HG02981 (cell line): ENCODE measurements at regions not wholly inside any gene's neighbourhood (a gene's known extent, or its start where the extent isn't known, plus 50 kb on each side); places are given as distances from the start of the nearest gene placed in this dataset.
A peak's percentile ranks its signal among the peaks of the same experiment; 100 is the strongest.
"Not testable (repeated sequence)": the region's sequence is repeated elsewhere in the genome, so short reads cannot be mapped to it uniquely, and the experiment has no call there.

Source experiments
- ATAC-seq: cut with Tn5 transposase; IDR thresholded peaks from one replicate; pipeline ENCODE4 v1.9.1; 2021; ENCODE audit warnings: mild to moderate bottlenecking, moderate library complexity; ENCODE audit not compliant: unreplicated experiment

DNA sequence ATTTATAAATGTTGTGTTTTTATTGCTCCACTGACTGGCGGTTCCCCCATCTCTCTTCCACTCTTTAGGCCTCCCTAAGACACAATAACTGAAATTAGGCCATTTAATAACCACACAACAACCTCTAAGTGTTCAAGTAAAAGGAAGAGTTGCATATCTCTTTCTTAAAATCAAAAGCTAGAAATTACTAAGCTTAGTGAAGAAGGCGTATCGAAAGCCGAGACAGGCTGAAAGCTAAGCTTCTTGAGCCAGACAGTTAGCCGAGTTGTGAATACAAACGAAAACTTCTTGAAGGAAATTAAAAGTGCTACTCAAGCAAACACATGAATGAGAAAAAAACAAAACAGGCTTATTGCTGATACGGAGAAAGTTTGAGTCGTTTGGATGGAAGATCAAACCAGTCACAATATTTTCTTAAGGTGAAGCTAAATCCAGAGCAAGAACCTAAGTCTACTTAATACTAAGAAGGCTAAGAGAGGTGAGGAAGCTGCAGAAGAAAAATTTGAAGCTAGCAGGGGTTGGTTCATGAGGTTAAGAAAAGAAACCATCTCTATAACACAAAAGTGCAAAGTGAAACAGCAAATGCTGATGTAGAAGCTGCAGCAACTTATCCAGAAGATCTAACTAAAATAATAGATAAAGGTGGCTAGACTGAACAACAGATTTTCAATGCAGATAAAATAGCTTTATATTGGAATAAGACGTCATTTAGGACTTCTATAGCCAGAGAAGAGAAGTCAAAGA lies 194.0 kb upstream of the TTC29 start:
- ATAC-seq: no peak

DNA sequence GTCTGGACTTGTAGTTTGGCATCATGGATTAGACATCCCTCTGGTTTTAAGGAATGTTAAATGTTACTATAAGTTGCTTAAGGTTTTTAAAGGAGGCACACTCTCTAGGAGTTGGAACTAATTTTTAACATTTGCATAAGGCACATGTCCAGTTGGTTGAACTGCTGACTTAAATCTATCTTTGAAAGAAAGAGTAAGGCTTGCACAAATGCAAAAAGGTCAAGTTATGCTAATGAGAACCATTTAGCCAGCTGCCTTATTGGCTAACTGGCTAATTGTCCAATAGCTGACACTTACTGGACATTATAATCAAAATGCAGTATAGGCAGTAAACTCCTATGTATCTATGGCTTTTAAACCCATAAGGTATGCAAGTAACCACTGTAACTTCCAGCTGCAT lies 206.1 kb upstream of the TTC29 start:
- no peak for ATAC-seq

DNA sequence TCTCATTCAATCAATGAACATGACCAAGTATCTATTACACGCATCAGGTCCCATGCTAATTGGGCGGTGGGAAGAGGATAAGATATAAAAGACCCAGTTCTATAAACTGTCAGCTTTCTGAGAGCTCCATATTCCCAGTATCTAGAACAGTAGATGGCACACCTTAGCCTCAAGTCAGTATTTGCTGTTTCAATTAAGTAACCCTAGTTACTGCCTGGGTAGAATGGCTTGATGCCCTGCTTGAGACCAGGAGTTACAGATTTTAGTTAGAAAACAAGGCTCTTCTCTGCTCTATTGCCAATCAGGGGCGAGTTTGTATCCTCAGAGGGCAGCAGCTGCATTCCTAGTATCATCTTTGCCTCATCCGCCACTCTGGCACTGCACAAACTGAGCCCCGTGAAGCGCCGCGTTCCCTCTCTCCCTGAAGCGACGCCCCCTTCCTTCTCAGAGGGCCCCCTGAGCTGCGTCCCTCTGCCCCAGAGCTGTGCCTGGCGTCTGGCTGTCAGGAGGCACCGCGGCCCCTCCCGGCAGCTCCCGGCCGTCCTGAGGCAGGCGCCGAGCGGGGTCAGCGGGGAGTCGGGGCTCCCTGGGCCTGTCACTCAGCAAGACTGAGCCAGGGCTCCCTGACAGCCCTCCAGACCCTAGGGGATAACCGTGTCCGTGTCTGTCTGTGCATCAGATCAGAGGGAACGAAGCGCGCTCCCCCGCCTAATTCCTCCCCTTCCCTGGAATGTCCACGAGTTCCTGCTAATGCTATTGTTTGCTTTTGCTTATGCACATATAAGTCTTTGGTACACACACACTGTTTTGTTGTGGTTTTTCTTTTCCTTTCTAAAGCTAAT lies 212.4 kb upstream of the TTC29 start:
- no peak for ATAC-seq

DNA sequence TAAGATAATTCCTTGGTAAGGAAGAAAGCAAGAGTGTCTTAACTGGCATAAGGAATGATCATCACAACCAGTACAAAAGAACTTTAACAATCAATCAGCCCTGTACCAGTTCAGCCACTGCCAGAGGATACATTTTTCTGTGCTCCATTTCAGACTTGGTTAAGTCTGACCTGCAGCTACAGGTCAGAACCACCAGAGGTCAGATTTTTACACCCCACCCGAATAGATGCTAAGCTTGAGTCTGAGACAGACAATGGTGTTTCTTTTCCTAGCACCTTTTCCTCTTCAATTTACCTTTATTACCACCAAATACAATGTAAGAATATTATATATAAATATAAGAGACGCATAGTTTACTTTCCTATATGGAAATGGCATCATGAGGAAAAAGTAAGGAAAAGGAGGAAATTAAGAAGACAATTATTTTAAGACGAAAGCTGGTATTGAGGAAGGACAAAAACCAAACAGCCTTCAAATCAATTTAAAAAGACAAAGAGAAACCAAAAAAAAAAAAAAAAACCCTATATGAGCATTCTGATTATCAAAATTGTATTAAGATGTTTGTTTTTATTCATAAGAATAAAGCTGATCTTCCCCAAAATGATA lies 215.3 kb upstream of the TTC29 start:
- ATAC-seq: peak; percentile 94

GRCh38 chr4:147163311-147163710 lies 217.6 kb upstream of the TTC29 start:
- no peak for ATAC-seq

DNA sequence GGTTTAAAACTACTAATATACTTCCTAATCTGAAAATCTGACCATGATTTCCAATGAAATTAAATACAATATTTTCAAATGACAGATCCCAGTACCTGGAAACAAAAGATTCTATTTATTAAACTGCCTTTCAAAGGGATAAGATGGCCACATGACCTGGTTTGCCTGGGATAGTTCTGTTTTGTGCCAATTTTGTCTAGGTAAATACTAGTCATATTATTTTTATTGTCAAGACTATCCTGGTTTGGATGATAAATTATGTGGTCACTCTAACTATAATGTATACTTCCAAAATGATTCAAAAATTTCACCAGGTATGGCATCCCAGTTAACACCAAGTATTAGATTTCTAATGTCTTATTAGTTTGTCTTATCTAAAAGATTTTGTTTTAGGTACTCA lies 222.5 kb upstream of the TTC29 start:
- ATAC-seq: not testable (repeated sequence)

GRCh38 chr4:147173322-147173721 lies 227.7 kb upstream of the TTC29 start:
- no peak for ATAC-seq

- ATAC-seq: no peak
Measured at GRCh38 chr4:147173797-147174432, 228.3 kb upstream of the TTC29 start.

- no peak for ATAC-seq
Measured at GRCh38 chr4:147174591-147174990, 228.9 kb upstream of the TTC29 start.

- no peak for ATAC-seq
Measured at GRCh38 chr4:147175460-147176025, 229.9 kb upstream of the TTC29 start.

GRCh38 chr4:147182041-147182440 lies 236.4 kb upstream of the TTC29 start:
- no peak for ATAC-seq

GRCh38 chr4:147192679-147193078 lies 247.0 kb upstream of the TTC29 start:
- ATAC-seq: no peak

DNA sequence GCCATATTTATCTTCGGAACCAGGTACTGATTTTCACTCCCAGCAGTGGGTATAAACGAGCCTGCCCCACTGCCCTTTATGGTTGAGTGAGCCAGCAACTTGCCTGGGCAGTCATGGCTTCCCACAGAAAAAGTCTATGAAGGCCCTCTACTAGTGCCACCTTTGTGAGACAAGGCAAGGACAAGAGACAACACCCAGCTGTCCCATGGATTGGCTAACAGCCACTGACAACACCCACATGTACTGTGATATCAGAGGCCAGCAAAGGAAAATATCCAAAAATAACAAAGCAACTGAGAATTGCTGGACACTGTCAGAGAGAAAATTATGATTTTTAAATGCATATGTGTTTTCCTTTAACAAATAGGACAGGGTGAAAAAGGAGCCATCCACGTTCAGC lies 248.4 kb upstream of the TTC29 start:
- ATAC-seq: no peak

DNA sequence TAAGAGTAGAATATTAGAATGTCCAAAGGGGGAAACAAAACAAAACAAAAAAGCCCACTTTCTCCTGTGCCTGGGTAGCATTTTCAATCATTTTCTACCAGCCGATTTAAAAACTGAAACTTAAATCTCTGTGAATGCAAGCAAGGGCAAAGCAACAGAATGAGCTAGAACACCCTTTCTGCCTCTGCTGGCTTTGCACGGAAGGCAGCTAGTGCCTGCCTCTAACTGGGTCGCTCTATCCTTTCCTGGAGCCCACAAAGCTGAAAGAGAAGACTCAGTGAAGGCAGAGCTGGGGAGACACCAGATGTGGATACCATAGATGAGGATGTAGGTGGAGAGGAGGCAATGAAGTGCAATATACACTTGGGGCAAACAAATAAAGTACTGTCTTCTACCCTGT lies 248.9 kb upstream of the TTC29 start:
- ATAC-seq: no peak

DNA sequence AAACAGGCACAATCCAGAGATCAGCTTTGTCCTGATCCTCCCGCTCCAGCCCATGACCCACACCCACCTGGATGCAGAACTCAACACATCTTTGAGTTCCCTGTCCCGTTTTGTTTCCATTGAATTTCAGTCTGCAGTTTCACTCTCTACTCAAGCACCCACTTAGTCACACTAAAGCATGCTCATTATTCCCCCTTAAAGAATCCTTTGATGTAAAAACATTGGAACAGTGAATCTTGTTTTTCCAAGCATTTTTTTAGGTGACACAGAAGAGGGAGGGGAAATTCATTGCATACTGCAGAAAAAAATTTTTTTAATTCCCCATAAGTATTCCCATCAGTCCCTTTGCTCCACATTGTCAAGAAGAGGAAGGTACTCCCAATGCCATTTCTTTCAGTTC lies 249.7 kb upstream of the TTC29 start:
- no peak for ATAC-seq

DNA sequence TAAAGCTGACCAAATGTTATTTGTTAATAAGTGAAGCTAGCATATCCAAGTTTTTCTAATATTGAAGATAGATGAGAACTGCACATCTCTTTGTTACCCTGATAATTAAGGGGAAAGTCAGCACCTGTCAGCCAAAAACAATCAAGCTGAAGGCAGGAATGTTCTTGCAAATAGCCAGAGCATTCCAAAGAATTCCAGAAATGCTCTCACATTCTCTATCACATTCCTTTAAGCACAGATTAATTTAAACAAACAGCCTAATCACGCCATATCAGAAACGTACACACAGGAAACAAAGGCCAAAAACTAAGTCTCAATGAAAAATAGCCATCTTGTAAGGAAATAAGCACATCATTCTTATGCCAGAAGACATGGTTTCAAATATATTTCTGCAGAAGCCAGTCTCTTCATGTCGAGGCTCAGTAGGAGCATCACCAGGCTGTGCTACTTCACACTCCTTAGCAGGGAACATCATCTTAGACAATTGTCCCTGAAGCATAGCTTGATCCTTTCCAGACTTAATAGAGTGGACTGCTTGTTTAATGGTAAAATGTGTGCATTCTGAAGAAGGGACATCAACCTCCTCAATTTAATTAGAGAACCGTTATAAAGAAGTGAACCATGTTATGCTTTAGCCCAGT lies 252.9 kb upstream of the TTC29 start:
- no peak for ATAC-seq

GRCh38 chr4:147201016-147201415 lies 255.4 kb upstream of the TTC29 start:
- ATAC-seq: no peak

DNA sequence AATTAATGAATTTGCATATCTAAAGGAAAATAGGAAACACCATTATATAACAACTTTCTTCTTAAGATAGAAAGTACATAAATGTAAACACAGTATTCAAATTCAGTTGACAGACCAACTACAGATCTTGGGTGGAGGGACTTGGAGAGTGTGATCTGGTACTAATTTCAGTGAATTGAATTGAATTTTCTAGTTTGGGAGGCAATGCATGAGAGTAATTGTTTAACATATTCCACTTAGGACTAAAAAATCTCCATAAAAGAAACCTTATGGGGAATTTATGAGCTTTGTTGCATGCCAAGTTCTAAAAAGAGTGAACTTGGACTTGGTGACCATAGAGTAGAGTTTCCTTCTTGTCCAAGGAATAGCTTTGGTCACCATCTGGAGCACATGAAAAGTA lies 261.1 kb upstream of the TTC29 start:
- ATAC-seq: no peak

GRCh38 chr4:147207911-147208310 lies 262.2 kb upstream of the TTC29 start:
- ATAC-seq: no peak

DNA sequence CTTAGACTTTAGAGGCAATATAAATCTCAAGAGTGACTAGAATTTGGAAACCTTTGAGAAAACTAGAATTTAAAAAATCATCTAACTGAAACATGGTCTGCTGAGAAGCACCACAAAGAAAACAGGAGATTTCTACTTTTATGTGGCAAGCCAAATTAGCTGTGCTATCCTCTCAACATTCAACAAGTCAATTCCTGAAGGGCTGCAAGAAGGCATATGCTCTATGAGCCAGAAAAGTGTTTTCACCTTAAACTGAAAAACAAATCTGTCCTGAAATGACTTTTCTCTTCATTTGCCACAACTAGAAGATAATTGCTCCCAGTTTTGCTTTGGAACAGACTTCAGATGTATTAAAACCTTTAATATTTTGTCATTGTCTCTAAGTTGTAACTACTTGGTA lies 263.2 kb upstream of the EDNRA start:
- no peak for ATAC-seq

GRCh38 chr4:147219145-147219544 lies 261.8 kb upstream of the EDNRA start:
- ATAC-seq: no peak
